GM04504 (cell line): ENCODE measurements at regions not wholly inside any gene's neighbourhood (a gene's known extent, or its start where the extent isn't known, plus 50 kb on each side); places are given as distances from the start of the nearest gene placed in this dataset.
"Not testable (repeated sequence)": the region's sequence is repeated elsewhere in the genome, so short reads cannot be mapped to it uniquely, and the experiment has no call there.

ENCODE experiments used
- DNase-seq: peaks from one replicate; pipeline ENCODE4 v3.0.0-alpha.2; 2012; ENCODE audit warnings: low read depth

DNA sequence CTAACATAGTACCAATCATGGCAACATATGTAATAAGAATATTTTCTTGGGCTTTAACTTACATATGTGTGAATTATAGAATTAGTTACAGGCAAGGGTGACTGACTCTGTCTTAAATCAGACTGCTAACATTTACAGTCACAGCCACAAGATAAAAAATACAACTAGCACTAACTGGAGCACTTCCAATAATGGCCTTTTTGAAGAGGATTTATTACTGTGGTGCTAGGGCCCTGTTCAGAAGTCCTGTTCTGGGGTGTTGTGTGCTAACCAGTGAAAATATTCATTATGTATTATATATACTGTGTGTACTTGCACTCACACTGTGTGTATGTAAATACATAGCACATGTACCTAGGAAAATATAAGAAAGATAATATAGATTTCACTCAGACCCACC is 1611.2 kb downstream of the PCDH18 start:
- DNase-seq = no peak

DNA sequence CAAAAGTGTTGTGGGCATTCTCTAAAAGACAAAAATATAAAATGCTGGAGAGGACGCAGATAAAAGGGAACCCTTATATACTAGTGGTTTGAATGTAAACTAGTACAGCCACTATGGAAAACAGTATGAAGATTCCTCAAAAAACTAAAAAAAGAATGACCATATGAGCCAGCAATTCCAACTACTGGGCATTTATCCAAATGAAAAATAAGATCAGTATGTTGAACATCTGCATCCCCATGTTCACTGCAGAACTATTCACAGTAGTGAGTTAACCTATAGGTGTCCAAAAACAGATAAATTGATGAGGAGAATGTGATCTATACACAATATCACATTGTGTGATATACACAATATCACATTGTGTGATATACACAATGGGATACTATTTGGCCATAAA is 1615.3 kb downstream of the PCDH18 start:
- no peak for DNase-seq

- DNase-seq = no peak
Observed at GRCh38 chr4:135900956-135901355, 1631.3 kb downstream of the PCDH18 start.

DNA sequence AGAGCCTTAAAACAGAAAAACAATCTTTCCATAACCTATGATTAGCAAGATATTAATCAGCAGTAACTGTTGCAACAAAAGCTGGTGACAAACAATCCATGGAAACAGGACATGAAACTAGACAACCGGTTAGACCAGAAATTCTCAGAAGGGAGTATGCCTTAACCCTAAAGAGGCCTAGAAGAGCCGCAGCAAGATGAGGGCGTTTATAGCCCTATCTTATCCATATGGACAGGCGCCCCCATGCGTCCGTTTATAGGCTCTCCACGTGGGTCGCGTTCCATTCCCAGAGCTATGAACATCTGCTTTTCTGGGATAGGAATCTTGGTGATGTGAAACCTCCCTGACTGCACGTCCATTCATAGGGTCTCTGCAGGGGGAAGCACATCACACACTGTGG is 1662.7 kb upstream of the PABPC4L start:
- not testable (repeated sequence) for DNase-seq

DNA sequence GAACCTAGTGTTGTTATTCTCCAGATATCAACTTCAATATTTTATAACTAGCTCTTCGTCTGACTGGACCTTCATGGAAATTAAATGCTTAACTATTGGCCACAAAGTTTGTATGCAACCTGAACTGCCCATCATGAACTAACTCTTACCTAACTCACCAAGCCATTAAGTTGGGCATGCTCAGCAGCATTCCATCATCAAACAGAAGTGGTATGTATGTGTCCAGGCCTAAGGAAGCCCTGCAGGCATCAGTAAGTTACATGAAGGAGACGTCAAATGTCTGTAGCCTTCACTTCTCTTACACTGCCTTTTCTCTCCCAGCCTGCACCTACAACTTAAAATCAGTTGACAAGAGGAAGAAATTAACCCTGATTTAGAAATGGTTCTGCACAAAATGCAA is 1639.2 kb upstream of the PABPC4L start:
- DNase-seq = no peak

- no peak for DNase-seq
Observed at GRCh38 chr4:135839712-135840111, 1638.1 kb upstream of the PABPC4L start.

DNA sequence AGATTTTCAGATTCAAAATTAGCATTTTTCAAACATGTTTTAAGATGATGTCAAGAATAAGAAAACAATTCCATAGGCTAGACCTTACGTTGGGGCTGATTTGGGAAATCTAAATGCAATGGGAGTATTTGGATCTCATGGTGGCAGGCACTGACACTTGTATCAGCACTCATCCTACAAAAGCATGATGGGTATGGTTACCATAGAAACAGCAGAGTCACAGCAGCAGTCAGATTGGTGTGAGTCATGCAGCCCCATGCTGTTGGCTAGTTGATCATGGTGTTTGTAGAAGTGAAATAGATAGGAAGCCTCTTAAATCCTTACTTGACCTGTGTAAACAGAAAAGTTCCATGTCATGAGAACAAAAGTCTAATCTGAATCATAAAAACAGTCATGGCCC is 1637.3 kb upstream of the PABPC4L start:
- no peak for DNase-seq

DNA sequence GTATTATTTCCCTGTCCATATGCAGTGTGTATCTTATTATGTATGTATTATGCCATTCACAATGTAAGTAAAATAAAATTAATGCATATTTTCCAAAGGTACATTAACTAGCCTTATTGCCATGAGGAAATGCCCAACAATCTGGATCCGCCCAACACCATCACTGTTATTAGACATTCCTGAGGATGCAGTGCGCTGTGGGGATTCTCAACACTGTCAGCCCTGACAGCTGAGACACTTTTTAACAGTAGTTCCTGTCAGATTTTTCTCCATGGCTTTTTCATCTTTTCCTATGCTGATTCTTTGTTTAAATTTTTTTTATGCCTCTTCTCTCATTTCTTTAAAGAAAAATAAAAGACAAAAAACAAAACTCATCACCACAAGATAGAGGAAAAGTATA is 1632.9 kb upstream of the PABPC4L start:
- DNase-seq = no peak

- no peak for DNase-seq
Observed at GRCh38 chr4:135833529-135833928, 1631.9 kb upstream of the PABPC4L start.

GRCh38 chr4:135824759-135825296 is 1623.2 kb upstream of the PABPC4L start:
- DNase-seq = no peak

- DNase-seq = no peak
Observed at GRCh38 chr4:135804785-135805184, 1603.2 kb upstream of the PABPC4L start.

DNA sequence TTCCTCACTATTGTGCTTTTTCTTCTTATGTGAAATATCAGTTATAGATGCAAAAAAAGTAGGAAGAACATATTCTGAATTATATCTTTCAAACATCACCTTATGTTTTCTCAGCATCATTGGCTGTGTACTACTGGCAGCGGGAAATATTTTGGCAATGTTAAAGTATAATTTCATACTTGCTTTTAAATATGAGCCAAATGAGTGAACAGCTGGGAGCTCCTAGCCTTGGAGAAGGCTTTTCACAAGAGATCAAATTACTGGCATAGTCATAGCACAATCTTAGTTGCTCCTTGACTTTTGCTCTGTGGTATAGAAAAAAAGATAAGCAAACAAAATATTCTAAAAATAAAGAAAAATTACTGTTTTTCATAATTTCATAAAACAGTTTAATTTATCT is 1575.8 kb upstream of the PABPC4L start:
- DNase-seq = no peak

DNA sequence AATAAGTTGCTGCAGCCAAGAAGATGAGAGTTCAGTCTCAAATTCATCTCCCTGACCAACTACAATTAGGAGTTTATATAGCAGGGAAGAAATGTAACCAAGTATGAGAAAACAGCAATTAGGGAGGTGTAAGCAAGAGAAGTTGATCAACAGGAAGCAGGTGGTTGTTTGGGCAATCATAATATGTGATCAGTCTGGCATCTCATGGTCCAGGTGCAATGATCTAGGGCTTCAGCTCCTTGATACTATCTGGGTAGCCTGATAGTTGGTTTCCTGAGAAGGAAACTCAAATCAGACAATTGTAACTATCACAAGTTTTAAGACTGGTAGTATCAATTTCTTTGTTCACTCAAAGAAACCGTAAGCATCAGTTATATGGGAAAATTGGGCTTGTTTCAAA is 1574.3 kb upstream of the PABPC4L start:
- no peak for DNase-seq

DNA sequence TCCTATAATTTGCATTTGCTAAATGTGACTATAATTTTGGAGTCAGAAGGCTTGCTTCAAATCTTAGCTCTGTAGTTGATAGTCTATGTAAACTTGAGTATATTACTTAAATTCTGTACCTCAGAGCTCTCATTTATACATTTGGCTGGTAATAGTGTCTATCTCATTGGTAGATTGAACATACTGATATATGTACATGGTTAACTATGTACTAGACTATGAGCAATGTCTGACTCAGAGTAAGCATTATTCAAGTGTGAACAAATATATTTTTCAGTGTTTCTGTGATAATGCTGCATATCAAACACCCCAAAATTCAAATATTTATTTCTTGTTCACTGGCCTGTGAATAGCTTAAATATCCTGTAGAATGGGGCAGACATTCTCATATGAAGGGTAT is 1568.9 kb upstream of the PABPC4L start:
- DNase-seq = no peak

- no peak for DNase-seq
Observed at GRCh38 chr4:135744928-135745327, 1543.3 kb upstream of the PABPC4L start.

DNA sequence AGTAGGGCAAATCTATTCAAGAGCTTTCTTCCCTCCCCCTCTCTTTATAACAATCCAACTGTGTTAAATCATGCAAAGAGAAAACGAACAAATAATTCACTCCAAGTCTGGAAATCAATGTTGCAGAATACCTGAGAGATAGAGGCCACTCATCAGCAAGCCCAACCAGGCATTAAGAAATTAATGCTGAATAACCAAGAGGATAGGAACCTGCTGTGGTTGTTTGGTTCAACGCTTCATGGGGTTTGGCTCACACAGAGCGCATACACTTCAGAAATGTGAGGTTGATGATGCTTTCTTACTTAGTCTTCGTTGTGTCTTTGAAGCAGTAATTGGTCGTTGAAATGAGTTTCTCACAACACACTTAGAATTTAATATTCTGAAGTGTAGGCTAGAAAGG is 1540.0 kb upstream of the PABPC4L start:
- DNase-seq = no peak

GRCh38 chr4:135739354-135739753 is 1537.8 kb upstream of the PABPC4L start:
- DNase-seq = no peak

DNA sequence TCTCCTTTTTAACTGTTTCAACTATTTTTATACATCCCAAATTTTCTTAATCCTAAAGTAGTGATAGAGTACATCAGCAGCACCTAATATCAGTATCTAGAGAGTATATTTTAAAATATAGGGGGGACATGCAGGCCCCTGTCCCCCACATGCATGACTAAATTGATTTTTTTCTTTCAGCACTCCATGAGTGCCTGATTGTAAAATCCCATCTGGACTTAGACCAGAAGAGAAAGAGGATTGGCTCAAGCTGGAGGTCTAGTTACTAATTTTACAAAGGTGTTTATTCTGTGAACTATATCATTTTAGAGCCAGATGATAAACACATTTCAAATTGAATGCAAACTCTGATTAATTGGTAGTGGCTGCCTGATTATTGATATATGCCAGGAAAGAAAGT is 1533.9 kb upstream of the PABPC4L start:
- DNase-seq = no peak

- no peak for DNase-seq
Observed at GRCh38 chr4:135732448-135732847, 1530.9 kb upstream of the PABPC4L start.

DNA sequence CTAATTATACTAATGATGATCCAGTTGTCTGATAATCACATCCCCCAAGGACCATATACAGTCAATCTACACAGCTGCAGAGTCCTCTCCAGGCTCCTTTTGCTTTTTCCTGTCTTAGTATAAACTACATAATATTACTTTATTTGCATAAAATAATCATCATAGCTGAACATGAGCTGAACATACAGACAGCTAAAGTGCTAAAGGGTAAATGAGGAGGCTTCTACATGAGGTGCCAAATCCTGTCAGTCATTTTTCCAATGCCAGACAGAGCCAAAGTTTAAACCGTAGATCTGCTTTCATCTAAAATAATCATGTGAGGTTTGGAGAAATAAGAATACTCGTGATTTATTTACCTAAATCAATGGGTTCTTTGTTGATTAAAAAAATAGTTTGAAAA is 1530.1 kb upstream of the PABPC4L start:
- DNase-seq = no peak

DNA sequence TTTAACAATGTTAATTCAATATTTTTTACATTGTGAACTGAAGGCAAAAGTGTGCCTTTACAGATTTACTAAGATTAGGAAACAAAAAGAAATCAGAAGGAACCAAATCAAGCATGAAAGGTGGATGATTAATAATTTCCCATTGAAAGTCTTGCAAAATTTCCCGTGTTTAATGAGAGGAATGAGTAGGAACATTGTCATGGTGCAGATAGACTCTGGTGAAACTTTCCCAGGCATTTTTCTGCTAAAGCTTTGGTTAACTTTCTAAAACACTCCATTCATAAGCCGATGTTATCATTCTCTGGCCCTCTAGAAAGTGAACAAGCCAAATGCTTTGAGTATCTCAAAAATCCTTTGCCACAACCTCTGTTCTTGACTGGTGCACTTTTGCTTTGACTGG is 1522.8 kb upstream of the PABPC4L start:
- no peak for DNase-seq

DNA sequence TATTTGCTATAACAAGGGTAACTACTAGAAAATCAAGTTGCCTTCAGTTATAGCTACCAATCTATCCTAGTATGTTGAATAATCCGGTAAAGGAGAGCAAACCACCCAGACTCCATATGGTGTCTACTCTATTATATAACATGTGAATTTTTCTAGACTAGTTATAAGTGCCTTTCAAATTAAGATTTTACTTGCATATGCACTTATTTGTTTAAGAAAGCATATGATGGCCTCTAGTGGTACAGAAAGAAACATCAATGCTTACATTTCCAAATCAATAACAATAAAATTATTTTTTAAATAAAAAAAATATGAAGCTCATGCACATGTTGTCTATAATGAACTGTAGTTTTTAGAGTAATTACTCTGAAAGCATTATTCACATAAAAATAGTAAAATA is 1516.4 kb upstream of the PABPC4L start:
- no peak for DNase-seq

DNA sequence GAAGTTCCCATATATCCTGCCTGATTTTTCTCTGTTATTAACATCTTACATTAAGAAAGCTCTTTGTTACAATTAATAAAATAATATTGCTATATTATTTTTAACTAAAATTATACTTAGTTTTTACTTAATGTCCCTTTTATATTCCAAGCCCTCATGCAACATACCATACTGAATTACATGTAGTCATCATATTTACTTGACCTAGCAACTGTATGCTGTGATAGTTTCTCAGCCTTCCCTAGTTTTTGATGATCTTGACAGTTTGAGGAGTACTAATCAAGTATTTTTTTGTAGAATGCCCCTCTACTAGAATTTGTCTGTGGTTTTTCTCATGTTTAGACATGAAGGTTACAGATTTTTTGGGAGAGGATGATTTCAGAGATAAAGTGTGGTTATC is 1503.8 kb upstream of the PABPC4L start:
- DNase-seq = no peak

- DNase-seq = no peak
Observed at GRCh38 chr4:135694066-135694465, 1492.5 kb upstream of the PABPC4L start.

GRCh38 chr4:135684001-135684400 is 1482.4 kb upstream of the PABPC4L start:
- DNase-seq = no peak
